ENCODE measurements at regions not wholly inside any gene's neighbourhood (a gene's known extent, or its start where the extent isn't known, plus 50 kb on each side); places are given as distances from the start of the nearest gene placed in this dataset.

GRCh38 chr6:91196729-91197128, 609.9 kb upstream of the MAP3K7 start:
- TF ChIP-seq CTCF (IDR thresholded peaks at IDR 0.05; ENCODE audit: poor library complexity) (no peak), EZH2 (IDR thresholded peaks at IDR 0.05; ENCODE audit: borderline replicate concordance) (no peak)

Measured in hepatocyte (in vitro differentiated cells).